ENCODE measurements at regions not wholly inside any gene's neighbourhood (a gene's known extent, or its start where the extent isn't known, plus 50 kb on each side); places are given as distances from the start of the nearest gene placed in this dataset.
"Not testable (repeated sequence)": the region's sequence is repeated elsewhere in the genome, so short reads cannot be mapped to it uniquely, and the experiment has no call there.

DNA sequence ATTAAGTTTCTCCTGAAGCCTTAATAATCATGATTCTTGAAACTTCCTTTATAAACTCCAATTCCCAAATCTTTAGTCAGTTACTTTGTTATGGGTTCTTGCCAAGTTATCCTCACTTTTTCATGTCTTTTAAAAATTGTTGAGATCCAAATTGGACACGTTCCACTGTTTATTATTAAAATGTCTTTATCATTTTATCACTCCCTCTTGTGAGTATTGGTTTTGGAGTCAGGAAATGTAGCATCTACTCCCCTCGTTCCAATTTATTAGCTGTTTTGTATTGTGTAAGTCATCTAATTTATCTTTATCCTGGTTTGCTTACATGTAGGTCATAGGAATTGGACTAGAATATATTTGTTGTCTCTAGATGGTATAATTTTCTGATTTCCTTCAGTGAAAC is 213.1 kb upstream of the SLC39A10 start:
- no peak for ATAC-seq
- intact Hi-C loops (cut with DNase I), result no loop called here
- DNase-seq (ENCODE audit: missing footprints), result no peak

DNA sequence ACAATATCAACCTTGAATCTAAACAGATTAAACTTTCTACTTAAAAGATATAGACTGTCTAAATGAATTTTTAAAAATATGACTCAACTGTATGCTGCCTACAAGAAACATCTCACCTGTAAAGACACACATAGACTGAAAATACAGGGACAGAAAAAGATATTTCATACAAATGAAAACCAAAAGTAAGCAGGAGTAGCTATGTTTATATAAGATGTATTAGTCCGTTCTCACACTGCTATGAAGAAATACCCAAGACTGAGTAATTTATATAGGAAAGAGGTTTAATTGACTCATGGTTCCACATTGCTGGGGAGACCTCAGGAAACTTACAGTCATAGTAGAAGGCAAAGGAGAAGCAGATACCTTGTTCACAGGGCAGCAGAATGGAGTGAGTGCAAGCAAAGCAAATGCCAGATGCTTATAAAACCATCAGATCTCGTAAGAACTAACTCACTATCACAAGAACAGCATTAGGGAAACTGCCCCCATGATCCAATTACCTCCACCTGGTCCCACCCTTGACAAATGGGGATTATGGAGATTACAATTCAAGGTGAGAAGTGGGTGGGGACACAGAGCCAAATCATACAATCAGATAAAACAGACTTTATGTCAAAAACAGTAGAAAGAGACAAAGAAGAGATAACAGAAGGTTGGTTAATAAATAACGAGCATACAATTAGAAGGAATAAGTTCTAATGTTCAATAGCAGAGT is 214.4 kb upstream of the SLC39A10 start:
- intact Hi-C loops (cut with DNase I), result no loop called here
- DNase-seq (ENCODE audit: missing footprints), result no peak
- no peak for ATAC-seq

DNA sequence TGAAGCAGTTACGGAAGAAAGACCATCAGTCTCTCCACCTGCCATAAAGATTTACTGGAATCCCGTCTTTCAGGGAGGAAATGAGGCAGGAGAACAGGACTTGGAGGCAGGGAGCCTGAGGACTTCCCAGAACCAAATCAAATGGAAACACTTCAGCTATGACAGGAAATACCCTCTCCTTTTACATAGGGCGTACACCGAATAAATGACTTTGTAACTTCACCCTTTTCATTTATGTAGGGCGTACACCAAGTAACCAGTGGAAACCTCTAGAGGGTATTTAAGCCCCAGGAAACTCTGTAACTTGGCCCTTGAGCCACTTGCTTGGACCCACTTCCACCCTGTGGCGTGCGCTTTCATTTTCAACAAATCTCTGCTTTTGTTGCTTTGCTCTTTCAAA is 218.3 kb upstream of the SLC39A10 start:
- intact Hi-C loops (cut with DNase I), result no loop called here
- ATAC-seq (no peak), DNase-seq (ENCODE audit: missing footprints) (no peak)

DNA sequence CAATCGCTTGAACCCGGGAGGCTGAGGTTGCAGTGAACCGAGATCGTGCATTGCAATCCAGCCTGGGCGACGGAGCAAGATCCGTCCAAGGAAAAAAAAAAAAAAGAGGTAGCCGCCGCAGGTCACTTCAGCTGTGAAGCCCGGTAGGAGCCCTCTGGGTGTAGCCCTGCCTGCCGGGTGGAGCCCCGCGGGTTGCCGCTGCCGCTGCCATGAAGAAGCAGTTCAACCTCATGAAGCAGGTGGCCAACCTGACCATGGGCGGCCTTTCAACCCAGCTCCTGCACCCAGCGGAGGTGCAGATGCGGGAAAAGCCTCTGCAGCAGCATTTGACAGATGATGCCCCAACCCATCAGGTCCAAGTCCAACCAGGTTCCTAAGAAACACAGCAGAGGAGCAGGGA is 219.5 kb upstream of the SLC39A10 start:
- ATAC-seq, result no peak
- intact Hi-C loops (cut with DNase I), result no loop called here
- no peak for DNase-seq (ENCODE audit: missing footprints)

DNA sequence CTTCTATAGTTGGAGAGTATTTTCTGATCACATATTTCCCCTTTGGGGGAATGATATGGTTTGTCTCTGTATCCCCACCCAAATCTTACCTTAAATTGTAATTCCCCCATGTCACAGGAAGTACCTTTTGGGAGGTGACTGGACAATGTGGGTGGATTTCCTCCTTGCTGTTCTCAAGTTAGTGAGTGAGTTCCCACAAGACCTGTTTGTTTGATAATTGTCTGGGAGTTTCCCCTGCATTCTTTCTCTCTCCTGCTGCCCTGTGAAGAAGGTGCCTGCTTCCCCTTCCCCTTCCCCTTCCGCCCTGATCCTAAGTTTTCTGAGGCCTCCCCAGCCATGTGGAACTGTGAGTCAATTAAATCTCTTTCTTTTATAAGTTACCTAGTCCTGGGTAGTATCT is 222.7 kb upstream of the SLC39A10 start:
- DNase-seq (ENCODE audit: missing footprints) (no peak), ATAC-seq (no peak)
- intact Hi-C loops (cut with DNase I), result no loop called here

DNA sequence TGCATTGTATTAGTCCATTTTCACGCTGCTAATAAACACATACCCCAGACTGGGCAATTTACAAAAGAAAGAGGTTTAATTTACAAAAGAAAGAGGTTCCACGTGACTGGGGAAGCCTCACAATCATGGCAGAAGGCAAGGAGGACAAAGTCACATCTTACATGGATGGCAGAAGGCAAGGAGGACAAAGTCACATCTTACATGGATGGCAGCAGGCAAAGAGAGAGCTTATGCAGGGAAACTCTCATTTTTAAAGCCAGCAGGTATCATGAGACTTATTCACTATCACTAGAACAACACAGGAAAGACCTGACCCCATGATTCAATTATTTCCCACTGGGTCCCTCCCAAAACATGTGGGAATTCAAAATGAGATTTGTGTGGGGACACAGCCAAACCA is 223.3 kb upstream of the SLC39A10 start:
- ATAC-seq; DNase-seq (ENCODE audit: missing footprints); intact Hi-C loops (cut with DNase I): not testable (repeated sequence)

DNA sequence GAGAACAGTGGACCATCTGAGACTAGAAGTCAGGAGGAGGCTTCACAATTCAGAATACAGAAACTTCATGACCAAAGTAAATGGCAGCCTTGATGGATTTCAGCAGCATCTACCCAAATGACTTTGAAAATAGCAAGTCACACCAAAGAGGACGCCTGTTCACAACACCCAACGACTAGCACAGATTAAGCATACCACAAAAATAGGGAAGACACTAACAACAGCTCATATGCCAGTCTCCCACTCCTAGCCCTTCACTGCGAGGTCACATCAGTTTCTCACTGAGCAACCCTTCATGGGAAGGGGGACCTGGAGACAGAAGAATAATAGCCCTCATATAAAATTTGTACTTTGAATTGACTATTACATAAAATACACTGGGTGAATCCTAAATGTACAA is 228.4 kb upstream of the SLC39A10 start:
- intact Hi-C loops (cut with DNase I), result no loop called here
- DNase-seq (ENCODE audit: missing footprints) (no peak), ATAC-seq (no peak)

DNA sequence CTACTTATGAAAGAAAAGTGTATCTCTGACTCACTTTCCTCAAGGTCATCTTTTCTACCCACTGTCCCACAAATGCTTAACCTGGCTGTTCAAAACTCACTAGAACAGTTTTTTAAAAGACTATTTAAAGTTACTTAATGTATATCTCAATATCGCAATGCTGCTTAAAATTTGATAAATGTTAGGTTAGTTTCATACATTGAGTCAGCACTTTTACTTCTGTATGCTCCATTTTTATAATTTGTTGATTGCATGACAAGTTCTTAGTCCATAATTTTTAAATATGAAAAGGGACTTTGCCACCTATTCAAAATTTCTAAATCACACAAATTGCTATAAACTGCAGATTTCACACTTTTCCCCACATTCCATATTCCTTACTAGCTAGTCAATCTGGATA is 231.7 kb upstream of the SLC39A10 start:
- no peak for DNase-seq (ENCODE audit: missing footprints)
- intact Hi-C loops (cut with DNase I), result no loop called here
- ATAC-seq, result no peak

DNA sequence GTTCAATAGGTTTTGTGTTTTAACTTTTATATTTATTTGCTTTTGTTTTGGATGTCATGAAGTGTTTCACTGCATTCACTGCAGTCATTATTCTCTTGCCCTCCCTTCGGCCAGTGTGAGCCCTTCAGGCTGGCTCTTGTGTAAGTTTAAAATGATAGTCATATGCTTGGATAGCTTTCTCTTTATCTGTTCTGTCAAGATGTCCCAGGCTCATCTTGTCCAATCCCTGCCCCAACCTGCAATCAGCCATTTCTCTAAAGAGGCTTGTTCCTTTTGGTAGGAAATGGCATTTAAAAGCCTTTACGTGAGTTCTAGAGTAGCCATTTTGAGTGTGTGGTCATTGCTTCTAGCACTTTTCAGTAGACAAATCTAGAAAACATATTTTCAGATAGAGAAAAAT is 238.0 kb upstream of the SLC39A10 start:
- ATAC-seq (no peak), DNase-seq (ENCODE audit: missing footprints) (no peak)
- intact Hi-C loops (cut with DNase I), result no loop called here

DNA sequence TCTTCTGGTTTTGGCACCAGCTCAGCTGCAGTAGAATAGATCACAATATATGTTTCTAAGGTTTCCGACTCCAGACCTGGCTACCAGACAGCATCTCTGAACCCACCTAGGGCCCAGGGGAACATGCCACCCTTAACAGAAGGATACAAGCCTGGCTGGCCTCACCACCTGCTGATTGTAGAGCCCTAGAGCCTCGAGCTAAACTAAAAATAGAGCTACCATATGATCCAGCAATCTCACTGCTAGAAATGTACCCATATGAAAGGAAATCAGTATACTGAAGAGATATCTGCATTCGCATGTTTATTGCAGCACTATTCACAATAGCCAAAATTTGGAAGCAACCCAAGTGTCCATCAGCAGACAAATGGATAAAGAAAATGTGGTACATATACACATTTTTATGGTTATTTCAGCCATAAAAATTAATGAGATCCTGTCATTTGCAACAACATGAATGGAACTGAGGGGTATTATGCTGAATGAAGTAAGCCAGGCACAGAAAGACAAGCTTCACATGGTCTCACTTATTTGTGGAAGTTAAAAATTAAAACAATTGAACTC is 242.4 kb upstream of the SLC39A10 start:
- intact Hi-C loops (cut with DNase I), result no loop called here
- DNase-seq (ENCODE audit: missing footprints) (no peak), ATAC-seq (no peak)

DNA sequence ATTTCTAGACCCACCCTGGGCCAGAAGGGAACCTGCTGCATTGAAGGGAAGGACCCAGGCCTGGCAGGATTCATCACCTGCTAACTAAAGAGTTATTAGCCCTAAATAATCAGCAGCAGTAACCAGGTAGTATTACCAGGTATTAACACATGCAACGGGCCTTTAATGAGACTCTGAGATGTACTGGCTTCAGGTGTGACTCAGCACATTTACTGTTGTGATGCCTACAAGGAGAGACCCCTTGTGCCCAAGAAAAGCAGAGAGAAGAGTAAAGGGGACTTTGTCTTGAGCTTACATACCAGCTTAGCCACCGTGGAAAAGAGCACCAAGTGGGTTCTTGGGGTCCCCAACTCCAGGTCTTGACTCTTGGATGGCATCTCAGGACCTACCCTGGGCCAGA is 243.1 kb upstream of the SLC39A10 start:
- intact Hi-C loops (cut with DNase I), result no loop called here
- no peak for DNase-seq (ENCODE audit: missing footprints)

DNA sequence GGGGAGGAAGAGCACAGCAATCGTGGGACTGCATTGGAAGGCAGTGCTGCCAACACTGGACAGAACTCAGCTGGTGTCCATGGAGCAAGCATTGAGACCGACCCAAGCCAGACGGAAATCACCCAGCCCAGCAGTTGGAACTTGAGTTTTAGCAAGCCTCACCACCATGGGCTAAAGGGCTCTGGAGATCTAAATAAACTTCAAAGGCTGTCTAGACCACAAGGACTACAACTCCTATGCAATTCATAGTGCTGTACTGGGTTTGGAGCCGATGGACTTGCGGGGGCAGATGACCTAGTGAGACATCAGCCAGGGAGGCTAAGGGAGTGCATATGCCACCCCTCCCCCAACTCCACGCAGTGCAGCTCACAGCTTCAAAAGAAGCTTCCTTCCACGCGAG is 243.6 kb upstream of the SLC39A10 start:
- intact Hi-C loops (cut with DNase I), result no loop called here
- ATAC-seq, result no peak

More for the DNA sequence above, 243.1 kb upstream of the SLC39A10 start:
- ATAC-seq, result no peak

DNA sequence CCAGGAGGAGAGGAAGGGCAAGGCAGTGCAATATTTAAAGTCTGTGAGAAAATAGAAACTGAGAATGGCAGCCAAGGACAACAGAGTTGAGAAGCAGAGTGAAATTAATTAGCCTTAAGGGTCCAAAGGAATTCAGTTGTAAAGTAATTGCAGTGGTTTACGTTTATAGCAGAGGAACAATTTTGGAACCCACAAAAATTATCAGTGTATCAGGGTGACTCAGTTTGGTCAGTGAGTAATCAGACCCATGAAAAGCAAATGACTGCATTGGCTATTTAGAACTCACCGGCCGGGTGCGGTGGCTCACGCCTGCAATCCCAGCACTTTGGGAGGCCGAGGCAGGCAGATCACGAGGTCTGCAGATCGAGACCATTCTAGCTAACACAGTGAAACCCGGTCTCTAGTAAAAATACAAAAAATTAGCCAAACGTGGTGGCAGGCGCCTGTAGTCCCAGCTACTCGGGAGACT is 245.8 kb upstream of the SLC39A10 start:
- intact Hi-C loops (cut with DNase I), result no loop called here
- ATAC-seq (no peak), DNase-seq (ENCODE audit: missing footprints) (no peak)

More for the DNA sequence above, 243.6 kb upstream of the SLC39A10 start:
- no peak for DNase-seq (ENCODE audit: missing footprints)

DNA sequence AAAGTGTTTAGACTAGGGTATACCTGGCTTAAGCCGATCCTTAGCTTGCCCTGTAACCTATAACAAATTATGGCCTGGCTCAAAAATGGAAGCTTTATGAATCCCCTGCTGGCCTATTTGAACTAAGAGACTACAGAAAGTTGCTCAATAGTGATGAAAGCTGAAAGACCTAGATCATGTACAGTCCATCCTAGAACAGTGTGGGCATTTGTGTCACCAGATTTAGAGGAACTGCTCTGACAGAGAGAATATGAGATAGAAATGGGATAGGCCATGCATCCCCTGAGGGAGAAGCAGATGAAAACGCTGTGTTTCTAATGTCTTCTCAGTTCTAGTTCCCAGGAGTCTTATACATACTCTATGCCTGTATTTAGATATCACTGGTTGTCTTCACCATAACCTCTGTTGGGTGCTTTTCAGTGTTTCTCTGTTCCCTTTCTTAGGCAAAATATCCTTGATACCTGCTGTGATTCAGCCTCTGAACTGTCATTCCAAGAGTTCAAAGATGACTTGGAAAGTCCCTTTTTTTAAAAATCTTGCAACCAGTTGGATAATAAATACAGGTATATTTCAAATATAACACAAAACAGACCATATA is 246.9 kb upstream of the SLC39A10 start:
- DNase-seq (ENCODE audit: missing footprints) (no peak), ATAC-seq (no peak)
- intact Hi-C loops (cut with DNase I), result no loop called here

DNA sequence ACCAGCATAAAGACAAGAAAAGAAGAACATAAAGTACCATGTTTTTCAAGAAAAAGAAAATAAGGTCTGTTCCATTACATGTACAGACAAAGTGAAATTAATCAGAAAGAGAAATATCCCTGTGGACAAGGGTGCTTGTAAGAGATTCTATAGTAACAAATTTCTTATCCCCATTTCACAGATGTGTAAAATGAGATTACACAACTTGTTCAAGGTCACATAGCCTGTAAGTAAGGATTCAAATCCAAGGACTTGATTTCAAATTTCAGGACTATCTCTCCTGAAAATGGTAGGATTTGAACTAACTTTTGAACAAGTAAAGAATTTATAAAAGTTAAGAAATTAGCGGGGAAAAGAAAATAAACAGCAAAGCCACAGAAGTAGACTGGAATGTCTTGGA is 248.2 kb upstream of the SLC39A10 start:
- no peak for DNase-seq (ENCODE audit: missing footprints)
- ATAC-seq, result no peak
- intact Hi-C loops (cut with DNase I), result no loop called here

DNA sequence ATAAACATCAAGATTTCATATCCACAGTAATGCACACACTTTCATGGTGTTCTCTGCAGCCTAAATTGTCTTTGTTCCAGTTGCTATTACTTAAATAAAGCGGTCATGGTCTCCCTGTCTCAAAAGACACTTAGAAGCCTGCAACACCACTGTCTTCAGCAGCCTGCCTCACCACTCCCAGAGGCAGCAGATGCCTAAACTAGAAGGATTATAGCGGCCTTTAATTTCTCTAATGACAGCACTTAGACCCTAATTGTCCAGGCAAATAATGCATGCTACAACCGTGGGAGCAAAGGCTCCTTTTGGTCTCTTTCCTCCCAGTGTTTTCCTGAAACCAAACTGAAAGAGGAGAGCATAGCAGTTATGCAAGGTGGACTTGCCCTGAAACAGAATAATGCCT is 248.8 kb upstream of the SLC39A10 start:
- intact Hi-C loops (cut with DNase I), result no loop called here
- DNase-seq (ENCODE audit: missing footprints) (no peak), ATAC-seq (no peak)

DNA sequence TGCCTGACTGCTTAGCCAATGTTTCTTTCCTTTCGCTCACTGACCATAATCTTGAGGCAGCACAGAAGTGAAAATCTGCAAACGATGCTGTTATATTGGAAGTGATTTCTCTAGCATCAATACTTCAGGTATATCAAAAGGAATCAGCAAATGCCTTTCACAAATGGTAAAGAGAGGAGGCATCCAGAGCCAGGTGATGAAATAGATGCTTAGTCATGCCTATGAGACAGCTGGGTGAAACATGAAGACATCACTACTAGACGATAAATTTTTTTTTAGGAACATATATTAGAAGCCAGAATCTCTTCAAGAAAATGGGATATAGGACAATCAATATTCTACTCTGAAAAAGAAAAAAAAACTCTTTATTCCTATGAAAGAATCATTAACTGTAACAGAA is 249.2 kb upstream of the SLC39A10 start:
- intact Hi-C loops (cut with DNase I), result no loop called here
- DNase-seq (ENCODE audit: missing footprints) (no peak), ATAC-seq (no peak)

DNA sequence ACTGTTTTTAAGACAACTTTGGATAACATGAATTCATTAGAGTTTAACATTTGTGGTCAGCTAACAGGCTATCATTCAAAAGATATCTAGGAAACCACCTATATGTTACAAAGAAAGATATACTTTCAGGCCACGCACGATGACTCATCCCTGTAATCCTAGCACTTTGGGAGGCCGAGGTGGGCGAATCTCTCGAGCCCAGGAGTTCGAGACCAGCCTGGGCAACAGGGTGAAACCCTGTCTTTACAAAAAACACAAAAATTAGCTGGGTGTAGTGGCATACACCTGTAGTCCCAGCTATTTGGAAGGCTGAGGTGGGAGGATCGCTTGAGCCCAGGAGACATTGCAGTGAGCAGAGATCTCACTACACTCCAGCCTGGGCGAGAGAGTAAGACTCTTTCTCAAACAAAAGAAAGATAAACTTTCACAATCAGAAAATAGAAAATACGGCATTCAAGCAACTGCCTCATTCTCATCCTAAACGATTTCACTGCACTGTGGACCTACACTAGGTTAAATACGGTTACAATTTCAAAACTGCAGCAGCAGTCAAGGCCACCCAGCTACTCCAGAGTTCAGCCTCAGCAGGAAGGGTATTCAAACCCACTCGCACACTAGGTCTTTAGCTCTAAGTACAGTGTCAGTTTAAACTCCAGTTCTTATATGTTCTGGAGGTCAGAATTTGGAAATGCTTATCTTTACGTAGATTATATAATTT is 250.0 kb upstream of the SLC39A10 start:
- ATAC-seq, result no peak
- no peak for DNase-seq (ENCODE audit: missing footprints)
- intact Hi-C loops (cut with DNase I), result no loop called here

DNA sequence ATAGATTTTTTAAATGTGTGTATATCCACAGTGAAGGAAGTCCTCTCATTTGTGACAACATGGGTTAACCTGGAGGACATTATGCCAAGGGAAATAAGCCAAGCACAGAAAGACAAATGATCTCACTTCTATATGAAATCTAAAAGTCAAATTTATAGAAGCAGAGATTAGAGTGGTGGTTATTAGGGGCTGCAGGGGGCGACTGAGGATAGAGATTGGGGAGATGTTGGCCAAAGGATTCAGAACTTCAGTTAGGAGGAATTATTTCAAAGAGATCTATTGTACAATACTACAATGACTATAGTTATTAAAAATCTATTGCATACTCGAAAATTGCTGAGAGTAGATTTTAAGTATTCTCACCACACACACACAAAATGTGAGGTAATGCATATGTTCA is 252.4 kb upstream of the SLC39A10 start:
- intact Hi-C loops (cut with DNase I), result no loop called here
- no peak for ATAC-seq
- DNase-seq (ENCODE audit: missing footprints), result no peak

DNA sequence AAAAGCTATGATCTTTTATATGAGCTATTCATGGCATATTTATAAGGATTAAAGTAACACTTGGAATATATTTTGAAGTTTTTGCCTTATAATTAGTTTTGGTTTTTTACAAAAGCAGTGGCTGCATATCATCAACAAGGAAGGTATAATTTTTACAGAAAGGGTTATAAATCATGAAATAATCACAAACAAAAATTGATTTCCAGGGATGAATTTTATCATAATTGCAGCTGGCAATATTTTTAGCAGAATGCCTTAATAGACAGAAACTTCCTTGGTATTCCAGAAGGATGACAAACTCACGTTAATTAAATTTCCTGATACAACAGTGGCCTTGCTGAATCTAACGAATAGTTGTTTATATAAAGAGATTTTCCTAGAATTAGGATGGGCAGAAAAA is 260.5 kb upstream of the SLC39A10 start:
- ATAC-seq (no peak), DNase-seq (ENCODE audit: missing footprints) (no peak)
- intact Hi-C loops (cut with DNase I), result no loop called here

All from Right ventricle myocardium inferior (tissue), 1 donor.